ENCODE measurements at regions not wholly inside any gene's neighbourhood (a gene's known extent, or its start where the extent isn't known, plus 50 kb on each side); places are given as distances from the start of the nearest gene placed in this dataset.

DNA sequence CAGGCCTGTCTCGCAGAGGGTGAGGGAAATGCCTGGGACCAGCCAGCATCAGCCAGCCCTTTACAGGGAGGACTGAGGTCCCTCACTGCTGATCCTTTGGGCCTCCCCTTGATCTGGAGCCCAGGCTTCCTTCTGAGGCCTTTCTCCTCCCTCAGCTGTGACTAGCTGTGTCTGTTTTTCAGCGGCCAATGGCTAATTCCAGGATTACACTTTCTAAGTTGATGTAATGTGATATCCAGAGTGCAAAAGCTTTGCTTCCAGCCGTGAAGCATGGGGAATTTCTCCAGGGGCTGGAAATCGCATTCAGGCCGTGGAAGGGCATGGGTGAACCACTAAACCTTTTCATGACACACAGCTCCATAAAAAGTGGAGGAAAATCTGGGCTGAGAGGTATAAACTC lies 157.6 kb downstream of the SHQ1 start:
- DNase-seq (no peak), ATAC-seq (no peak), FAIRE-seq (no peak)
- no peak overlapping the region for H3K4me3 ChIP-seq
- 91 to 95% methylated on average over 5 of the region's 5 CpGs for WGBS, 2 donors
- no peaks in the 10 kb centered on the region for H3K4me1 ChIP-seq
- TF ChIP-seq, protein P1, sequence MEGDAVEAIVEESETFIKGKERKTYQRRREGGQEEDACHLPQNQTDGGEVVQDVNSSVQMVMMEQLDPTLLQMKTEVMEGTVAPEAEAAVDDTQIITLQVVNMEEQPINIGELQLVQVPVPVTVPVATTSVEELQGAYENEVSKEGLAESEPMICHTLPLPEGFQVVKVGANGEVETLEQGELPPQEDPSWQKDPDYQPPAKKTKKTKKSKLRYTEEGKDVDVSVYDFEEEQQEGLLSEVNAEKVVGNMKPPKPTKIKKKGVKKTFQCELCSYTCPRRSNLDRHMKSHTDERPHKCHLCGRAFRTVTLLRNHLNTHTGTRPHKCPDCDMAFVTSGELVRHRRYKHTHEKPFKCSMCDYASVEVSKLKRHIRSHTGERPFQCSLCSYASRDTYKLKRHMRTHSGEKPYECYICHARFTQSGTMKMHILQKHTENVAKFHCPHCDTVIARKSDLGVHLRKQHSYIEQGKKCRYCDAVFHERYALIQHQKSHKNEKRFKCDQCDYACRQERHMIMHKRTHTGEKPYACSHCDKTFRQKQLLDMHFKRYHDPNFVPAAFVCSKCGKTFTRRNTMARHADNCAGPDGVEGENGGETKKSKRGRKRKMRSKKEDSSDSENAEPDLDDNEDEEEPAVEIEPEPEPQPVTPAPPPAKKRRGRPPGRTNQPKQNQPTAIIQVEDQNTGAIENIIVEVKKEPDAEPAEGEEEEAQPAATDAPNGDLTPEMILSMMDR (IDR thresholded peaks at IDR 0.05) = no peak
- H3K27me3 ChIP-seq = no peaks in the 10 kb centered on the region
- intact Hi-C loops (cut with DNase I) = no loop called here
- H3K27ac ChIP-seq = no peak overlapping the region
- H3K9me3 ChIP-seq = no peaks in the 10 kb centered on the region
- H3K36me3 ChIP-seq = no peaks in the 10 kb centered on the region

DNA sequence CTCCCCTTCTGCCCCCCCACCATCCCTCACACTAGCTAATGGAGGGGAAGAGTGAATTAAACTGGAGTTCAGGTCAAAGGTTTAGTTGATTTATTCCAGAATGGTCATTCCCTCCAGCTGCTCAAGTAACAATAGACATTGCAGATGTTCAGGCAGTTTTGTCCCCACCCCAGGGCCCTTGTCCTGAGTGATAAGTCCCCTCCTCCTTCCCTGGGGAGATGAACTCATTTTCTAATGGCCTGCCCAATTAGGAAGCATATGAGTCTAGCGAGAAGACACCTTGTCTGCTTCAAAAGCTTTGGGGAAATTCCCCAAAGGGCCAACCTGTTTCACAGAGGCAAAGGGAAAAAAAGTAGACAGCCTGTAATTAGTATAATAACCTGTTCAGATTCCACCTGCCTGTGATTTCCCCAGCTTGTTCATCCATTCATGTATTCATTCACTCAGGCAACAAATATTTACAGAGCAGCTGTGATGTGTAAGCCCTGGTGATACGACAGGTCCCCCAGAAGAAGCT lies 165.3 kb downstream of the SHQ1 start:
- H3K9me3 ChIP-seq = no peaks in the 10 kb centered on the region
- ATAC-seq = peak in 3 of 4 donors; percentile 43 to 67 (median 65)
- TF ChIP-seq, protein P1 (IDR thresholded peaks at IDR 0.05) = no peak
- H3K27ac ChIP-seq = no peak overlapping the region
- no peak for FAIRE-seq
- H3K4me1 ChIP-seq = no peaks in the 10 kb centered on the region
- no peaks in the 10 kb centered on the region for H3K27me3 ChIP-seq
- 49 to 71% methylated on average over 2 of the region's 2 CpGs for WGBS, 2 donors
- no peak for DNase-seq
- H3K36me3 ChIP-seq = no peaks in the 10 kb centered on the region
- intact Hi-C loops (cut with DNase I) = no loop called here
- no peak overlapping the region for H3K4me3 ChIP-seq

DNA sequence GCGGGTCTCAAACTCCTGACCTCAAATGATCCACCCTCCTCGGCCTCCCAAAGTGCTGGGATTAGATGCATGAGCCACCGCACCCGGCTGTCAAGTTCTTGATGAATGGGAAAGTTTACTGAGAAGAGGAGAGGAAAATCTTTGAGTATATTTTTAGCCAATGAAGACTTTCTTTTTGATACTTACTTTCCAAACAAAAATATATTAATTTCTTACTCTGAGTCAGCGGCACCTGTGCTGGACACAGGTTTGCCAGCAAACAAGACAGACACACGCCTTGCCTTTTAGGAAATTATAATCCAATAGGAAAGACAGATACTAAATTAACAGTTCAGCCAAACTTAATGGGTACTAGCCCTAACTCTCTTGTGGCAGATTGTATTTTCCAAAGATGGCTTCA lies 166.6 kb downstream of the SHQ1 start:
- TF ChIP-seq, protein P1 (IDR thresholded peaks at IDR 0.05) = no peak
- WGBS, 2 donors = 86 to 88% methylated on average over 6 of the region's 6 CpGs
- DNase-seq (no peak), FAIRE-seq (no peak), ATAC-seq (no peak)
- no peak overlapping the region for H3K27ac ChIP-seq
- no peaks in the 10 kb centered on the region for H3K36me3 ChIP-seq
- H3K27me3 ChIP-seq = no peaks in the 10 kb centered on the region
- intact Hi-C loops (cut with DNase I) = no loop called here
- no peak overlapping the region for H3K4me3 ChIP-seq
- no peaks in the 10 kb centered on the region for H3K4me1 ChIP-seq
- no peaks in the 10 kb centered on the region for H3K9me3 ChIP-seq

DNA sequence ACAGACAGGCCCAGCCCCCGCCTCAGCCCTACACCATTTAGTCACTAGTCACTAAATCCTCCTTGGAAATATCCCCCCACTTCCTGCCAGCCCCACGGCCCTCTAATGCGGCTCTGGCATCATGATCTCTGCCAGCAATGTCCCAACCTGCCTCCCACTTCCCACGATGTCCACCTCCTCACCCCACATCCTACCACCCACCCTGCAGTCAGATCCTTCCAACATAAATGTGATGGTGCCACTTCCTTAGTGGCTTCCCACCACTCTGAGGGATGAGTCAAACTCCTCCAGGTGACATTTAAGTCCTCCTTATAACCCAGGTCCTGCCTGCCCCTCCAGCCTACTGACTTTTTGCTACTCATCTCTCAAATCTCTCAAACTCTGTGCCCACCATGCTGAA lies 167.5 kb downstream of the SHQ1 start:
- intact Hi-C loops (cut with DNase I) = no loop called here
- WGBS, 2 donors = 76 to 85% methylated on average over 4 of the region's 4 CpGs
- no peak for FAIRE-seq

DNA sequence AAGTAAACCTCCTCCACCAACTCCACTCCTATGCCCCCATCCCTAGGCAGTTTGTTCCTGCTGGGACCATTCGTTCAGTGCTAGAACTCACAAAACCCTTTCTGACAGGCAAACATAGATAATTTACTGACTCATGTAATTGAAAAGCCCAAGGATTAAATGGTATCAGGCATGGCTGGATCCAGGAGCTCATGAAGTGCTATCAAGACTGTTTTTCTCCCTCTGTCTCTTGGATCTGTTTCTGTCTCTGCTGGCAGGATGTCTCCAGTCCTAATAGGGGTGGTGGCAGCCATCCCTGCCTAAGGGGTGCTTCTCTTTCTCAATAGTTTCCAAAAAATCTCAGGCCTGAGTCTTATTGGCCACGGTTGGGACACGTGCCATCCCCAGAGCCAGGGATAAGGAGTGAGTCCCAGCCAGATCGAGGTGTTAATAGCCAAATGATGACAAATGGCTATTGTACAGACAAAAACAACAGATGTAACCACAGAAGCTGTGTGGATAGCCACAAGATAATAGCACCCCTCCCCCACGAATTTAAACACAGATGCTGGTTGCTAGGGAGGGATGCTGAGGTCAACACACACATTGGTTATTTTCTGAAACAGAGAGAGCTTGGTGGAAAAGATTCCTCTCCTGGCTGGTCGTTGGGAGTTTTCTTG lies 168.6 kb downstream of the SHQ1 start:
- 45 to 53% methylated on average over 6 of the region's 6 CpGs for WGBS, 2 donors
- FAIRE-seq (no peak), DNase-seq (no peak)

More for the DNA sequence above, 167.5 kb downstream of the SHQ1 start:
- H3K27ac ChIP-seq = no peak overlapping the region
- H3K4me1 ChIP-seq = no peaks in the 10 kb centered on the region
- H3K9me3 ChIP-seq = no peaks in the 10 kb centered on the region
- no peaks in the 10 kb centered on the region for H3K27me3 ChIP-seq
- ATAC-seq = no peak
- no peaks in the 10 kb centered on the region for H3K36me3 ChIP-seq
- no peak for DNase-seq
- TF ChIP-seq, protein P1 (IDR thresholded peaks at IDR 0.05) = no peak
- H3K4me3 ChIP-seq = no peak overlapping the region

More for the DNA sequence above, 168.6 kb downstream of the SHQ1 start:
- no peaks in the 10 kb centered on the region for H3K9me3 ChIP-seq
- H3K4me1 ChIP-seq = no peaks in the 10 kb centered on the region
- no peak overlapping the region for H3K27ac ChIP-seq
- H3K27me3 ChIP-seq = no peaks in the 10 kb centered on the region
- ATAC-seq = peak in 2 of 4 donors; percentile 18 to 41
- TF ChIP-seq, protein P1 (IDR thresholded peaks at IDR 0.05) = no peak
- no peak overlapping the region for H3K4me3 ChIP-seq
- intact Hi-C loops (cut with DNase I) = no loop called here
- no peaks in the 10 kb centered on the region for H3K36me3 ChIP-seq
